ENCODE measurements at regions not wholly inside any gene's neighbourhood (a gene's known extent, or its start where the extent isn't known, plus 50 kb on each side); places are given as distances from the start of the nearest gene placed in this dataset.
"Not testable (repeated sequence)": the region's sequence is repeated elsewhere in the genome, so short reads cannot be mapped to it uniquely, and the experiment has no call there.

- H3K27ac ChIP-seq: no peak overlapping the region
- H3K4me1 ChIP-seq: no peaks in the 10 kb centered on the region
- H3K36me3 ChIP-seq: no peaks in the 10 kb centered on the region
- no peak overlapping the region for H3K4me3 ChIP-seq
- WGBS, 2 donors: 98 to 99% methylated on average over 5 of the region's 5 CpGs
- no peaks in the 10 kb centered on the region for H3K27me3 ChIP-seq
- H3K9me3 ChIP-seq: no peaks in the 10 kb centered on the region
- TF ChIP-seq EP300 (IDR thresholded peaks at IDR 0.05): no peak
- no peak for TF ChIP-seq POLR2A (IDR thresholded peaks at IDR 0.05)
- no peak for TF ChIP-seq POLR2AphosphoS5 (IDR thresholded peaks at IDR 0.05)
- TF ChIP-seq, protein P1, sequence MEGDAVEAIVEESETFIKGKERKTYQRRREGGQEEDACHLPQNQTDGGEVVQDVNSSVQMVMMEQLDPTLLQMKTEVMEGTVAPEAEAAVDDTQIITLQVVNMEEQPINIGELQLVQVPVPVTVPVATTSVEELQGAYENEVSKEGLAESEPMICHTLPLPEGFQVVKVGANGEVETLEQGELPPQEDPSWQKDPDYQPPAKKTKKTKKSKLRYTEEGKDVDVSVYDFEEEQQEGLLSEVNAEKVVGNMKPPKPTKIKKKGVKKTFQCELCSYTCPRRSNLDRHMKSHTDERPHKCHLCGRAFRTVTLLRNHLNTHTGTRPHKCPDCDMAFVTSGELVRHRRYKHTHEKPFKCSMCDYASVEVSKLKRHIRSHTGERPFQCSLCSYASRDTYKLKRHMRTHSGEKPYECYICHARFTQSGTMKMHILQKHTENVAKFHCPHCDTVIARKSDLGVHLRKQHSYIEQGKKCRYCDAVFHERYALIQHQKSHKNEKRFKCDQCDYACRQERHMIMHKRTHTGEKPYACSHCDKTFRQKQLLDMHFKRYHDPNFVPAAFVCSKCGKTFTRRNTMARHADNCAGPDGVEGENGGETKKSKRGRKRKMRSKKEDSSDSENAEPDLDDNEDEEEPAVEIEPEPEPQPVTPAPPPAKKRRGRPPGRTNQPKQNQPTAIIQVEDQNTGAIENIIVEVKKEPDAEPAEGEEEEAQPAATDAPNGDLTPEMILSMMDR (IDR thresholded peaks at IDR 0.05): no peak
- ATAC-seq (ENCODE audit: low FRiP score in 2 of 2): no peak
- no peak for DNase-seq
Measured at GRCh38 chr6:14552891-14553290, 435.3 kb downstream of the CD83 start.

DNA sequence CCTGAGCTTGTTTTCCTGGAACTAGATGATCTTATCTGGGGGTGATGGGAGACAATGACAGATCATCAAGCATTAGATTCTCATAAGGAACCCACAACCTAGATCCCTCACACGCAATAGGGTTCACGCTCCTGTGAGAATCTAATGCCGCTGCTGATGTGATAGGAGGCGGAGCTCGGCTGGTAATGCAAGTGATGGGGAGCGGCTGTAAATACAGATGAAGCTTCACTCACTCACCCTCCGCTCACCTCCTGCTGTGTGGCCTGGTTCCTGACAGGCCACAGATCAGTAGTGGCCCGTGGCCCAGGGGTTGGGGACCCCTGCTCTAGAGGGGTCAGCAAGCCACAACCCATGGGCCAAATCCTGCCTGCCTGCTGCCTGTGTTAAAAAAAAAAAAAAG lies 435.9 kb downstream of the CD83 start:
- Histone ChIP-seq H3K27ac (no peak overlapping the region), H3K4me3 (no peak overlapping the region), H3K27me3 (no peaks in the 10 kb centered on the region), H3K36me3 (no peaks in the 10 kb centered on the region), H3K9me3 (no peaks in the 10 kb centered on the region), H3K4me1 (no peaks in the 10 kb centered on the region)
- ATAC-seq (ENCODE audit: low FRiP score in 2 of 2) (no peak), DNase-seq (peak in 1 of 2 donors; percentile 6)
- WGBS, 2 donors: 82 to 85% methylated on average over 8 of the region's 8 CpGs
- TF ChIP-seq, protein P1 (IDR thresholded peaks at IDR 0.05): no peak
- TF ChIP-seq POLR2AphosphoS5 (IDR thresholded peaks at IDR 0.05) (no peak), POLR2A (IDR thresholded peaks at IDR 0.05) (no peak), EP300 (IDR thresholded peaks at IDR 0.05) (no peak)

DNA sequence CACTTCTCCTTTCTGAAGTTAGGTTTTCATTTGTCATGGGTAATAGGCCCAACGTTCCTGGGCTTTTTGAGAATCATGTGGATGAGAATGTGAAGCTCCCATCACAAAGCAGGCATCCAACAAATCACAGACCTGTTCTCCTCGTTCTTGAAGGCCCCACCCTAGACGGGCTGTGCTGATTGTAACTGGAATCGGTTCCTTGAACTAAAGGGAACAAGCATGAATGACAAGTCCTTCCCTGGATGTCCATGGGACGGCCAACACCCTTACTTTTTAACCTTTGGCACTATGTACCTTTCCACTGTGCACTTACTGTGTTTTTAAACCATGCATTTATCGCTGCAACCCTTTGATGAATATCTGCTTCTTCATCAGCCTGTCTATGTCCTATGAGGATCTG lies 438.2 kb downstream of the CD83 start:
- no peak for TF ChIP-seq POLR2A (IDR thresholded peaks at IDR 0.05)
- TF ChIP-seq, protein P1 (IDR thresholded peaks at IDR 0.05): no peak
- no peak for TF ChIP-seq POLR2AphosphoS5 (IDR thresholded peaks at IDR 0.05)
- TF ChIP-seq EP300 (IDR thresholded peaks at IDR 0.05): no peak
- DNase-seq (no peak), ATAC-seq (ENCODE audit: low FRiP score in 2 of 2) (no peak)
- H3K4me3 ChIP-seq: no peak overlapping the region
- H3K9me3 ChIP-seq: no peaks in the 10 kb centered on the region
- 84 to 88% methylated on average over 6 of the region's 6 CpGs for WGBS, 2 donors
- H3K4me1 ChIP-seq: no peaks in the 10 kb centered on the region
- no peak overlapping the region for H3K27ac ChIP-seq
- no peaks in the 10 kb centered on the region for H3K27me3 ChIP-seq
- no peaks in the 10 kb centered on the region for H3K36me3 ChIP-seq

DNA sequence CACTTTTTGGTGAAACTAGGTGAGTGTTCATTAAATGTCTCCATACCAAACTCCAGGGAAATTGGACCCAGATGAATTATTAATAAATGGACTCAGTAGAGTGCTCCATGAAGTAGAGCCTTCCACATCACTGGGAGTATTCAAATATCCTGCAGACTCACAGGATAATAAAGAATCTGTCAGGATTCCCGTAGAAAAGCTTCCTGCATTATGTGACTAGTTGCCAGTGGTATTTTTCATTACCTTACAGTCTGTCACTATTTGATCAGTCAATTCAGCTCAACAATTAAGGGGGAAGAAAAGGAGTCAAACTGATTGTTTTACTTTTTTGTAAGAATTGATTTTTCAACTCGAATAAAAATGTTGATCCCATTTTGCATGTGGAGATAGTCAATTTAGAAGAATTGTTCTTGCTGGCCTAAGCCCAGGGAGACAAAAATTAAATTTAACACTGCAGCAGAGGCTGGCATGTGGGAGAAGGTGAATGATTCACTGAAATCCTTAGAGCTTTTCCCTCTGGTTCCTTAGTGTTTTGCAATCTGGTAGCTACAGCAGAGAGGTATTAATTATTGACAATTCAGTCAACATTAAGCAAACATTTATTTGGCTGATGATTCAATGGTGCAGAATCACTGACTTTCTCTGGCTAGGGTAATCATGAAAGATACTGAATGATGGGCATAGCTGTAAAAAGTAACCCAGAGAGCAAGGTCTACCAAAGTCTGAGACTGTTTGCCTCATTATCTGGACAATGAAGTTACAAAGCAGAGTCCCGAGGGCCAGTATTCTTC lies 442.4 kb downstream of the CD83 start:
- TF ChIP-seq EP300 (IDR thresholded peaks at IDR 0.05): no peak
- TF ChIP-seq, protein P1 (IDR thresholded peaks at IDR 0.05): no peak
- no peak for TF ChIP-seq POLR2A (IDR thresholded peaks at IDR 0.05)
- no peak for TF ChIP-seq POLR2AphosphoS5 (IDR thresholded peaks at IDR 0.05)
- H3K4me1 ChIP-seq: no peaks in the 10 kb centered on the region
- H3K27me3 ChIP-seq: no peaks in the 10 kb centered on the region
- WGBS, 2 donors: 69 to 72% methylated on average over 3 of the region's 3 CpGs
- ATAC-seq (ENCODE audit: low FRiP score in 2 of 2) (no peak), DNase-seq (no peak)
- H3K9me3 ChIP-seq: no peaks in the 10 kb centered on the region
- H3K27ac ChIP-seq: no peak overlapping the region
- H3K4me3 ChIP-seq: no peak overlapping the region
- H3K36me3 ChIP-seq: no peaks in the 10 kb centered on the region

DNA sequence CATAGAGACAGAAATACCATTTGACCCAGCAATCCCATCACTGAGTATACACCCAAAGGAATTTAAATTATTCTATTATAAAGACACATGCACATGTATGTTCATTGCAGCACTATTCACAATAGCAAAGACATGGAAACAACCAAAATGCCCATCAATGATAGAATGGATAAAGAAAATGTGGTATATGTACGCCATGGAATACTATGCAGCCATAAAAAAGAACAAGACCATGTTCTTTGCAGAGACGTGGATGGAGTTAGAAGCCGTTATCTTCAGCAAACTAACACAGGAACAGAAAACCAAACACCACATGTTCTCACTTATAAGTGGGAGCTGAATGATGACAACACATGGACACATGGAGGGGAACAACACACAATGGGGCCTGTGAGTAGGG lies 444.0 kb downstream of the CD83 start:
- ATAC-seq (ENCODE audit: low FRiP score in 2 of 2); H3K4me3 ChIP-seq; H3K27ac ChIP-seq; H3K36me3 ChIP-seq; H3K27me3 ChIP-seq; DNase-seq; H3K9me3 ChIP-seq; H3K4me1 ChIP-seq: not testable (repeated sequence)
- WGBS, 2 donors: 93 to 94% methylated on average over 3 of the region's 3 CpGs

Measured in upper lobe of left lung (tissue), 6 donors.